ENCODE measurements at regions not wholly inside any gene's neighbourhood (a gene's known extent, or its start where the extent isn't known, plus 50 kb on each side); places are given as distances from the start of the nearest gene placed in this dataset.

GRCh38 chr4:82031376-82031927 is 342.3 kb downstream of the HNRNPD start:
- no peaks in the 10 kb centered on the region for H3K36me3 ChIP-seq (ENCODE audit: control insufficient read depth, insufficient read depth, low read length)
- no TSS peak for BruUV-seq (replicated peaks)
- no peaks in the 10 kb centered on the region for H3K9me3 Mint-ChIP-seq (ENCODE audit: unreplicated experiment)
- POLR2A ChIA-PET: no interaction called here
- no peak overlapping the region for H3K4me3 ChIP-seq (ENCODE audit: low read depth, low read length)
- no peaks in the 10 kb centered on the region for H3K36me3 Mint-ChIP-seq (ENCODE audit: insufficient read depth, unreplicated experiment)
- H3K4me3 Mint-ChIP-seq (ENCODE audit: unreplicated experiment): no peak overlapping the region
- TF ChIP-seq CTCF (IDR thresholded peaks at IDR 0.05; ENCODE audit: insufficient read depth in 1 of 2, low read depth in 1 of 2, low read length in 1 of 2, severe bottlenecking in 1 of 2, unreplicated experiment in 1 of 2): no peak
- no peak overlapping the region for H3K27ac Mint-ChIP-seq (ENCODE audit: unreplicated experiment)
- H3K4me1 ChIP-seq: no peaks in the 10 kb centered on the region
- H3K27me3 Mint-ChIP-seq (ENCODE audit: insufficient read depth, unreplicated experiment): no peaks in the 10 kb centered on the region
- intact Hi-C loops (cut with micrococcal nuclease; ENCODE audit: unreplicated experiment): no loop called here
- no peak for DNase-seq
- H3K27me3 ChIP-seq (replicated peaks; ENCODE audit: control insufficient read depth, insufficient read depth, low read length): no peaks in the 10 kb centered on the region
- no peaks in the 10 kb centered on the region for H3K4me1 Mint-ChIP-seq (ENCODE audit: low read depth, unreplicated experiment)
- no peaks in the 10 kb centered on the region for H3K9me3 ChIP-seq
- CTCF ChIA-PET: no interaction called here

DNA sequence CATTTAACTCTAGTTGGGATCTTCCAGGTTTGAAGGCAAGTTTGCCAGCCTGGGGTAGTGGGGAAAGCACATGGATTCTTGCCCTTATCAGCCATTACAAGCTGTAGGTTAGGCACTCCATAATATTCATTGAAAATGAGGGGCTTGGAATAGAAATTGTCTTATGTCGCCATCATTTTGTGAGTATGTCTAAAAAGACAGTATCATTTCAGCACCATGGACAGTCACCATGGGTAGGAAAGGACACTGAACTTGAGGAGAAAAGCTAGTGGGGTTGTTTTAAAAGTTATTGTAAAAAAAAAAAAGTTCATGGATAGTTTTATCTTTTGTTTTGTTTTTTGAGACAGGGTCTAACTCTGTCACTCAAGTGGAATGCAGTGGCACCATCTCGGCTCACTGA is 356.1 kb downstream of the HNRNPD start:
- Mint-ChIP-seq H3K4me3 (ENCODE audit: unreplicated experiment) (no peak overlapping the region), H3K27ac (ENCODE audit: unreplicated experiment) (no peak overlapping the region), H3K9me3 (ENCODE audit: unreplicated experiment) (peaks cover 19% of the 10 kb centered on the region), H3K36me3 (ENCODE audit: insufficient read depth, unreplicated experiment) (peaks cover 4% of the 10 kb centered on the region), H3K27me3 (ENCODE audit: insufficient read depth, unreplicated experiment) (no peaks in the 10 kb centered on the region), H3K4me1 (ENCODE audit: low read depth, unreplicated experiment) (peaks cover 6% of the 10 kb centered on the region)
- Histone ChIP-seq H3K9me3 (no peaks in the 10 kb centered on the region), H3K4me3 (ENCODE audit: low read depth, low read length) (no peak overlapping the region), H3K36me3 (ENCODE audit: control insufficient read depth, insufficient read depth, low read length) (no peaks in the 10 kb centered on the region), H3K27me3 (replicated peaks; ENCODE audit: control insufficient read depth, insufficient read depth, low read length) (no peaks in the 10 kb centered on the region), H3K4me1 (peaks cover 3% of the 10 kb centered on the region; the same call in 1 of the 2 replicates)
- BruUV-seq (replicated peaks): no TSS peak
- intact Hi-C loops (cut with micrococcal nuclease; ENCODE audit: unreplicated experiment): loop anchor here (2.0 kb wide), 1 partner anchor 25 kb away; no protein-coding TSS in a partner anchor
- POLR2A ChIA-PET: no interaction called here
- no peak for TF ChIP-seq CTCF (IDR thresholded peaks at IDR 0.05; ENCODE audit: insufficient read depth in 1 of 2, low read depth in 1 of 2, low read length in 1 of 2, severe bottlenecking in 1 of 2, unreplicated experiment in 1 of 2)
- CTCF ChIA-PET: interaction anchor here (0.6 kb wide), 1 partner anchor 118 kb away, joined by 3 read pairs; no protein-coding TSS in a partner anchor
- DNase-seq: peak in 1 of 2 experiments; percentile 57

DNA sequence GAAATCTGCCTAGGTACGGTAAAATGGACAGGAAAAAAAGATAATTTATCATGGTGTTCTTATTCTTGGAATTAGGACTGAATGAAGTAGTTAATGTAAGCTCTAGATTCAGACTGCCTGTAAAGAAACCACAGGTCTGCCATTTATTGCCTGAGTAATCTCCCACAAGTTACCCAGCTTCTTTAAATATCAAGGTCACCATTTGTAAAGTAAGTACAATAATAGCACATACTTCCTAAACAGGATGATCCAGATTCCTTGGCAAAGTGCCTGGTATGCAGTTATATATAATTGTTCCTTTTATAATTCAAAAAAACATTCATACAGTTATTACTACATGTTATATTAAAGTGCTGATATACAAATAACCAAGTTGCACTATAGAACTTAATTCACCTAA is 368.6 kb downstream of the HNRNPD start:
- Mint-ChIP-seq H3K27me3 (ENCODE audit: insufficient read depth, unreplicated experiment) (no peaks in the 10 kb centered on the region), H3K36me3 (ENCODE audit: insufficient read depth, unreplicated experiment) (no peaks in the 10 kb centered on the region), H3K27ac (ENCODE audit: unreplicated experiment) (no peak overlapping the region), H3K4me3 (ENCODE audit: unreplicated experiment) (no peak overlapping the region), H3K4me1 (ENCODE audit: low read depth, unreplicated experiment) (no peaks in the 10 kb centered on the region), H3K9me3 (ENCODE audit: unreplicated experiment) (peaks cover 10% of the 10 kb centered on the region)
- no peaks in the 10 kb centered on the region for H3K4me1 ChIP-seq
- H3K36me3 ChIP-seq (ENCODE audit: control insufficient read depth, insufficient read depth, low read length): no peaks in the 10 kb centered on the region
- H3K4me3 ChIP-seq (ENCODE audit: low read depth, low read length): no peak overlapping the region
- ChIA-PET POLR2A (no interaction called here), CTCF (no interaction called here)
- no peak for DNase-seq
- intact Hi-C loops (cut with micrococcal nuclease; ENCODE audit: unreplicated experiment): no loop called here
- no peak for TF ChIP-seq CTCF (IDR thresholded peaks at IDR 0.05; ENCODE audit: insufficient read depth in 1 of 2, low read depth in 1 of 2, low read length in 1 of 2, severe bottlenecking in 1 of 2, unreplicated experiment in 1 of 2)
- no peaks in the 10 kb centered on the region for H3K27me3 ChIP-seq (replicated peaks; ENCODE audit: control insufficient read depth, insufficient read depth, low read length)
- no TSS peak for BruUV-seq (replicated peaks)
- peaks cover 17% of the 10 kb centered on the region for H3K9me3 ChIP-seq

Data from Caco-2 (cell line).